ENCODE measurements at regions not wholly inside any gene's neighbourhood (a gene's known extent, or its start where the extent isn't known, plus 50 kb on each side); places are given as distances from the start of the nearest gene placed in this dataset.

GRCh38 chr14:87847216-87847755 lies 145.7 kb downstream of the GALC start:
- Histone ChIP-seq H3K9me3 (ENCODE audit: low read depth, low read length) (peaks cover 2% of the 10 kb centered on the region), H3K79me2 (ENCODE audit: insufficient read depth, low read length) (no peaks in the 10 kb centered on the region), H3K4me3 (ENCODE audit: insufficient read depth, low read length) (no peak overlapping the region), H3K4me1 (ENCODE audit: insufficient read depth, low read length) (no peaks in the 10 kb centered on the region), H3K27me3 (ENCODE audit: insufficient read depth, low read length) (no peaks in the 10 kb centered on the region), H4K20me1 (ENCODE audit: insufficient read depth, low read length) (no peaks in the 10 kb centered on the region), H3K27ac (ENCODE audit: low read depth, low read length) (no peak overlapping the region), H2AFZ (ENCODE audit: low read length) (no peak overlapping the region), H3K36me3 (ENCODE audit: insufficient read depth, low read length) (no peaks in the 10 kb centered on the region), H3K4me2 (ENCODE audit: insufficient read depth, low read length) (no peak overlapping the region)
- no peak for DNase-seq (ENCODE audit: insufficient read length, low spot score, missing footprints)
- no peak for TF ChIP-seq CTCF (IDR thresholded peaks at IDR 0.05; ENCODE audit: extremely low read depth, low read depth, low read length)

- no peaks in the 10 kb centered on the region for H3K9me3 ChIP-seq (ENCODE audit: low read depth, low read length)
- TF ChIP-seq CTCF (IDR thresholded peaks at IDR 0.05; ENCODE audit: extremely low read depth, low read depth, low read length), result no peak
- H3K4me1 ChIP-seq (ENCODE audit: insufficient read depth, low read length), result no peaks in the 10 kb centered on the region
- no peak overlapping the region for H2AFZ ChIP-seq (ENCODE audit: low read length)
- H3K4me2 ChIP-seq (ENCODE audit: insufficient read depth, low read length), result no peak overlapping the region
- H3K36me3 ChIP-seq (ENCODE audit: insufficient read depth, low read length), result no peaks in the 10 kb centered on the region
- no peaks in the 10 kb centered on the region for H3K79me2 ChIP-seq (ENCODE audit: insufficient read depth, low read length)
- H3K4me3 ChIP-seq (ENCODE audit: insufficient read depth, low read length), result no peak overlapping the region
- H3K27ac ChIP-seq (ENCODE audit: low read depth, low read length), result no peak overlapping the region
- no peaks in the 10 kb centered on the region for H4K20me1 ChIP-seq (ENCODE audit: insufficient read depth, low read length)
- DNase-seq (ENCODE audit: insufficient read length, low spot score, missing footprints), result no peak
- no peaks in the 10 kb centered on the region for H3K27me3 ChIP-seq (ENCODE audit: insufficient read depth, low read length)
Measured at GRCh38 chr14:87840906-87841305, 152.1 kb downstream of the GALC start.

GRCh38 chr14:87838931-87839330 lies 154.1 kb downstream of the GALC start:
- Histone ChIP-seq H3K27ac (ENCODE audit: low read depth, low read length) (no peak overlapping the region), H3K4me2 (ENCODE audit: insufficient read depth, low read length) (no peak overlapping the region), H2AFZ (ENCODE audit: low read length) (no peak overlapping the region), H3K79me2 (ENCODE audit: insufficient read depth, low read length) (no peaks in the 10 kb centered on the region), H3K9me3 (ENCODE audit: low read depth, low read length) (no peaks in the 10 kb centered on the region), H3K27me3 (ENCODE audit: insufficient read depth, low read length) (no peaks in the 10 kb centered on the region), H3K4me1 (ENCODE audit: insufficient read depth, low read length) (no peaks in the 10 kb centered on the region), H3K4me3 (ENCODE audit: insufficient read depth, low read length) (no peak overlapping the region), H3K36me3 (ENCODE audit: insufficient read depth, low read length) (no peaks in the 10 kb centered on the region), H4K20me1 (ENCODE audit: insufficient read depth, low read length) (no peaks in the 10 kb centered on the region)
- no peak for TF ChIP-seq CTCF (IDR thresholded peaks at IDR 0.05; ENCODE audit: extremely low read depth, low read depth, low read length)
- DNase-seq (ENCODE audit: insufficient read length, low spot score, missing footprints), result no peak

GRCh38 chr14:87837296-87837695 lies 155.7 kb downstream of the GALC start:
- DNase-seq (ENCODE audit: insufficient read length, low spot score, missing footprints), result no peak
- Histone ChIP-seq H3K27ac (ENCODE audit: low read depth, low read length) (no peak overlapping the region), H3K4me2 (ENCODE audit: insufficient read depth, low read length) (no peak overlapping the region), H3K9me3 (ENCODE audit: low read depth, low read length) (no peaks in the 10 kb centered on the region), H3K4me3 (ENCODE audit: insufficient read depth, low read length) (no peak overlapping the region), H3K4me1 (ENCODE audit: insufficient read depth, low read length) (no peaks in the 10 kb centered on the region), H2AFZ (ENCODE audit: low read length) (no peak overlapping the region), H3K36me3 (ENCODE audit: insufficient read depth, low read length) (no peaks in the 10 kb centered on the region), H4K20me1 (ENCODE audit: insufficient read depth, low read length) (no peaks in the 10 kb centered on the region), H3K79me2 (ENCODE audit: insufficient read depth, low read length) (no peaks in the 10 kb centered on the region), H3K27me3 (ENCODE audit: insufficient read depth, low read length) (no peaks in the 10 kb centered on the region)
- TF ChIP-seq CTCF (IDR thresholded peaks at IDR 0.05; ENCODE audit: extremely low read depth, low read depth, low read length), result no peak
